T-helper 2 cell (primary cell): ENCODE measurements at regions not wholly inside any gene's neighbourhood (a gene's known extent, or its start where the extent isn't known, plus 50 kb on each side); places are given as distances from the start of the nearest gene placed in this dataset.
"Not testable (repeated sequence)": the region's sequence is repeated elsewhere in the genome, so short reads cannot be mapped to it uniquely, and the experiment has no call there.

Source experiments
- DNase-seq, 5 experiments: peaks; one replicate each; pipeline versions ENCODE4 v3.0.0 to v3.0.0-alpha.2; 2012 to 2022

GRCh38 chr5:169531631-169532030, 51.9 kb upstream of the SPDL1 start:
- no peak for DNase-seq

- DNase-seq: no peak
Measured at GRCh38 chr5:169527863-169528262, 55.7 kb upstream of the SPDL1 start.

- no peak for DNase-seq
Measured at GRCh38 chr5:169527066-169527465, 56.5 kb upstream of the SPDL1 start.

- no peak for DNase-seq
Measured at GRCh38 chr5:169522851-169523250, 60.7 kb upstream of the SPDL1 start.

GRCh38 chr5:169521366-169521983, 62.1 kb upstream of the SPDL1 start:
- DNase-seq: no peak

- DNase-seq: no peak
Measured at GRCh38 chr5:169519358-169519757, 64.2 kb upstream of the SPDL1 start.

GRCh38 chr5:169518779-169519178, 64.8 kb upstream of the SPDL1 start:
- not testable (repeated sequence) for DNase-seq

- DNase-seq: no peak
Measured at GRCh38 chr5:169512385-169512784, 71.2 kb upstream of the SPDL1 start.

- DNase-seq: no peak
Measured at GRCh38 chr5:169511708-169512107, 71.9 kb upstream of the SPDL1 start.

GRCh38 chr5:169507051-169507450, 76.5 kb upstream of the SPDL1 start:
- no peak for DNase-seq

- no peak for DNase-seq
Measured at GRCh38 chr5:169503886-169504285, 79.7 kb upstream of the SPDL1 start.

GRCh38 chr5:169499990-169500505, 83.5 kb upstream of the SPDL1 start:
- no peak for DNase-seq

- no peak for DNase-seq
Measured at GRCh38 chr5:169496878-169497277, 86.7 kb upstream of the SPDL1 start.

GRCh38 chr5:169494941-169495548, 88.5 kb upstream of the SPDL1 start:
- no peak for DNase-seq

GRCh38 chr5:169494383-169494935, 89.1 kb upstream of the SPDL1 start:
- no peak for DNase-seq

GRCh38 chr5:169474226-169474625, 109.3 kb upstream of the SPDL1 start:
- DNase-seq: no peak

GRCh38 chr5:169472544-169472943, 111.0 kb upstream of the SPDL1 start:
- no peak for DNase-seq

GRCh38 chr5:169471021-169471420, 112.6 kb upstream of the SPDL1 start:
- DNase-seq: no peak

GRCh38 chr5:169467041-169467771, 116.4 kb upstream of the SPDL1 start:
- DNase-seq: no peak

GRCh38 chr5:169460896-169461295, 122.7 kb upstream of the SPDL1 start:
- DNase-seq: no peak

GRCh38 chr5:169460123-169460522, 123.5 kb upstream of the SPDL1 start:
- no peak for DNase-seq

GRCh38 chr5:169458221-169458620, 125.4 kb upstream of the SPDL1 start:
- DNase-seq: no peak

- no peak for DNase-seq
Measured at GRCh38 chr5:169450464-169450863, 133.1 kb upstream of the SPDL1 start.

GRCh38 chr5:169448826-169449225, 134.7 kb upstream of the SPDL1 start:
- no peak for DNase-seq
